Muscle of arm (tissue), 1 donor: ENCODE measurements at regions not wholly inside any gene's neighbourhood (a gene's known extent, or its start where the extent isn't known, plus 50 kb on each side); places are given as distances from the start of the nearest gene placed in this dataset.
"Not testable (repeated sequence)": the region's sequence is repeated elsewhere in the genome, so short reads cannot be mapped to it uniquely, and the experiment has no call there.

Source experiments
- DNase-seq: peaks from one replicate; pipeline ENCODE4 v3.0.0-alpha.2; 2013

- DNase-seq: peak; percentile 32
Observed at GRCh38 chr15:93826293-93826692, 405.1 kb upstream of the MCTP2 start.

GRCh38 chr15:93825682-93826081, 405.7 kb upstream of the MCTP2 start:
- peak; percentile 40 for DNase-seq

DNA sequence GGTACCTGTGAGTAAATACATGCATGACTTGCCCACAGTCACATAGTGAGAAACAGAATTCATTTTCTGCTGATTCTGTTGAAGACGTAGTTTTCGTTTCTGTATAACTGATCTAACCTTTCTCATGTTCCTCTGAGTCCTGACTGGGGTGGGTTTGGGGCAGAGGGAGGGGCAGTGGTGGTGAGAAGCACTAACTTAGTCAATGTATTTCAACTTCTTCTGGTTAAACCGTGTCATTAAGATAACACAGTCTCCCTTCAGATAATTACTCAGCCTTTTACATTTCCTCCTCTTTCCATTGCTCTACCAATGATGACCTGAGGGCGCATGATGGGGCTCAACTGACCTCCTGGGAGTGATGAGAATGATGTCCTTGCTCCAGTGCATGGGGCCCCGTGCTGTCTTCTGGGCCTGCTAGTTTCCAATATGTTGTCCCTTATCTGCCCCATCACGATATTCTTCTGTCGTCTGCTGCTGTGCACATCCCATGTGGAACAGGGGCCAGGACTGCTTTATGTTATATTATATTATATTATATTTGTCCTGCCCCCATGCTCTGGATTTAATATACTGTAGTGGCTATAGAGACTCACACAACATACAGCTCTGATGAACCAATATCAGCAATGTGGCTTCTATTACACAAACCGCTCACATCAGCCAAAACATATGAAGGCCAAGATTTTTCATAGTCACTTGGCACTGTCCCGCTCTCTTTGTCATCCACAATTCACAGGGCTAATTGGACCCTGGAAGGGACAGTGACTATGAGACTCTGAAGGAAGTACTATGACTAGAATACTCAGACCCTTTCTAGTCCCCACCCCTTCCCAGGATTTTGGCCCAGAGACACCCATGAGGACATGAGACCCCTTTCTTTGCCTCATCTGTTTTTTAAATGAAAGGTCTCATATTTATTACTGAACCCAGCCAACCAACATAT, 407.1 kb upstream of the MCTP2 start:
- peak; percentile 81 for DNase-seq

- peak; percentile 39 for DNase-seq
Observed at GRCh38 chr15:93820566-93820965, 410.8 kb upstream of the MCTP2 start.

- DNase-seq: peak; percentile 53
Observed at GRCh38 chr15:93819826-93820225, 411.5 kb upstream of the MCTP2 start.

- DNase-seq: no peak
Observed at GRCh38 chr15:93816815-93817214, 414.5 kb upstream of the MCTP2 start.

GRCh38 chr15:93811305-93811704, 420.1 kb upstream of the MCTP2 start:
- DNase-seq: no peak

GRCh38 chr15:93809516-93809915, 421.8 kb upstream of the MCTP2 start:
- DNase-seq: peak; percentile 20

GRCh38 chr15:93803421-93804152, 427.8 kb upstream of the MCTP2 start:
- peak; percentile 80 for DNase-seq

GRCh38 chr15:93801206-93801605, 430.2 kb upstream of the MCTP2 start:
- DNase-seq: no peak

GRCh38 chr15:93800805-93801204, 430.6 kb upstream of the MCTP2 start:
- no peak for DNase-seq

DNA sequence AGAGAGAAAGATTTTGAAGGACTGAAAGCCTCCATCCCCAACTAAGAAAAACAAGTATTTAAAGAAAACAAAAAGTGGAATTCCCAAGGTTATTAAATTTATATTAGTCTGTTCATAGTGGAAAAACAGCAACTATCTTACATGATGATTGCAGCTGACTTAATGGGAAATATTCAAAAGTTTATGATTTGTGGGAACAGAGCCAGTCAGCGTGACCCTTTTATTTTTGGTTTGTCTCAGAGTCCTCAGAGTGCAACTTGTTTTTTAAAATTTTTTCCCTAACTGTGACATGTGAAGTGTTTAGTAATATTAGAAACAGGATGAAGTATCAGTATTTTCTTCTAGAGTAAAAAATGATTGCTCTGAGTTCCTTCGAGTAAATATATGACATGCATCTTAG, 441.9 kb upstream of the MCTP2 start:
- peak; percentile 50 for DNase-seq

DNA sequence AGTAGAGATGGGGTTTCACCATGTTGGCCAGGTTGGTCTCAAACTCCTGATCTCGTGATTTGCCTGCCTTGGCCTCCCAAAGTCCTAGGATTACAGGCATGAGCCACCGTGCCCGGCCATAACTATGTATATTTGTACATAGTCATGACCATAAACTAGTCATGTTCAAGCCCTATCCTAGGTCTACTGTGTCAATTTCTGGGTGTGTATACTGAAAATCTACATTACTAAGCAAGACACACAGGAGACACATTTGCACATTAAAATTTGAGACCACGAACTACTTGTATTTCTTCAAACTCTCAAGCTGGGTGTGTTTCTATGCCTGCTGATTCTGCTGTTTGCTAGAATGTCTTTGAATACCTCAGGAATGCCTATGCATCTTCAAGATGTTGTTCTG, 451.3 kb upstream of the MCTP2 start:
- DNase-seq: no peak

- no peak for DNase-seq
Observed at GRCh38 chr15:93779341-93779740, 452.0 kb upstream of the MCTP2 start.

DNA sequence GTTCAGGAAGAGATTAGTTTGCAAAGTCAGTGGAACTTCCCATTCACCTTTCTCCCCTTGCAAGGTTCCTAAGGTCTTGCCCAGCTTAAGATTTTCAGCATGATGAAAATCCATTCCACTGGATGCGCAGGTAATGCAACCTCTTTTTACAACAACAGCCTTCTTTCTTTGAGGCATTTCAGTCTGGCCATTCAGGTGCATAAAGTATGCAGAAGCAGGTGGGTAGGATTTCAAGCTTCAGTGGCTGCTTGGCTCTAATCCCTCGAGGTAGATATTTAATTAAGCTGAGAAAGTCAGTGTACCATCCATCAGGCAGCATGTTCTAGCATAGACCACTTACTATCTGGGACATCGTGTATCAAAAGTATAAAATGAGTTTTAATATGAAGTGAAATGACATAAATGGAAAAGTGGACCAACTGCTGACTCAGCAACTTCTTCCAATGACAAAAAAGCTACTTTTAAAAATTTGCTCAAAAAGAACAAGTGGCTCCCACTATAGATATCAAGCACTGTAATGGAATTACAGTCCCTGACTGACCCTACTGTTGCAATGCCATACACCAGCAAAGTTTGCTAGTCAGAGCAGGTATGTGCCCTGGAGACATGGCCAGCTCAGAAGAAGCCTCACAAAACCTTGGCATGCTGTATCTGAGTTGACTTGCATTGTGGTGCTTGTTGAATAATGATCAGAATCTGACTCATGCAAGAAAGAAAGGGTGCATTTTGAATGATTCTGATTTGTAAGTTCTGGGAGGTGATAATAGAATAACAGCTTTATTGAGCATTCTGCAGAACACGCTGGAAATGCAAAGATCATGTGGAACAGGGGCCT, 459.9 kb upstream of the MCTP2 start:
- no peak for DNase-seq

GRCh38 chr15:93770788-93771187, 460.6 kb upstream of the MCTP2 start:
- no peak for DNase-seq

GRCh38 chr15:93762036-93762435, 469.3 kb upstream of the MCTP2 start:
- peak; percentile 26 for DNase-seq

- DNase-seq: no peak
Observed at GRCh38 chr15:93759629-93760028, 471.7 kb upstream of the MCTP2 start.

DNA sequence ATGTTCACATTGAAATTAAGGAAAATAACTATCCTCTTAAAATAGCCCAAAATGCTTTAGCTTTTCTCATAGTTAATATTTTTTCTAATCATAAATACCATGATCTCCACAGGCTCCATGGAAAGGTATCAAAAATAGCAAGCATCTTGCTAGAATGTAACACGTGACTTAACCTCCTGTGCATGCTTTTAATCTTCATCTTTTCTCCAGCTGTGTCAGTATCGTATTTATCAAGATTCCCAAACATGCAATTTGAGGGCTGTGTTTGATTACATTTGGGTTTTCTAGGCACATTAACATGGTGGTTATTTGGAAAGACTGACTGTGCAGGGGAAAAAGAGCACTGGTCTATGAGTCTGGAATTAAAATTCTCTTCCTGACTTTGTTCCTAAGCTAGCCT, 472.5 kb upstream of the MCTP2 start:
- no peak for DNase-seq

- DNase-seq: no peak
Observed at GRCh38 chr15:93748710-93749109, 482.7 kb upstream of the MCTP2 start.

- not testable (repeated sequence) for DNase-seq
Observed at GRCh38 chr15:93734976-93735375, 496.4 kb upstream of the MCTP2 start.

DNA sequence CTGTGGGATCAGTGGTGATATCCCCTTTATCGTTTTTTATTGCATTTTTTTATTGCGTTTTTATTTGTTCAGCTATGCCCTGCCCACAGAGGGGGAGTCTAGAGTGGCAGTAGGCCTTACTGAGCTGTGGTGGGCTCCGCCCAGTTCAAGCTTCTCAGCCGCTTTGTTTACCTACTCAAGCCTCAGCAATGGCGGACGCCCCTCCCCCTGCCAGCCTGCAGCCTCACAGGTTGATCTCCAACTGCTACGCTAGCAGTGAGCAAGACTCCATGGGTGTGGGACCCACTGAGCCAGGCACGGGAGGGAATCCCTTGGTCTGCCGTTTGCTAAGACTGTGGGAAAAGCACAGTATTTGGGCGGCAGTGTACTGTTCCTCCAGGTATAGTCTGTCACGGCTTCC, 500.6 kb upstream of the MCTP2 start:
- no peak for DNase-seq
